ENCODE measurements at regions not wholly inside any gene's neighbourhood (a gene's known extent, or its start where the extent isn't known, plus 50 kb on each side); places are given as distances from the start of the nearest gene placed in this dataset.

GRCh38 chr16:64541621-64542020, 580.2 kb downstream of the CDH11 start:
- TF ChIP-seq POLR2AphosphoS5 (IDR thresholded peaks at IDR 0.05) (no peak), CTCF (IDR thresholded peaks at IDR 0.05) (no peak), POLR2A (IDR thresholded peaks at IDR 0.05) (no peak), EP300 (IDR thresholded peaks at IDR 0.05; ENCODE audit: low read depth) (no peak)
- DNase-seq, result no peak
- Histone ChIP-seq H3K27me3 (no peaks in the 10 kb centered on the region), H3K4me3 (no peak overlapping the region), H3K36me3 (no peaks in the 10 kb centered on the region), H3K27ac (no peak overlapping the region), H3K9me3 (no peaks in the 10 kb centered on the region), H3K4me1 (no peaks in the 10 kb centered on the region)
- in situ Hi-C loops (cut with MboI; ENCODE audit: low pct_ligation_motif_present in 1 of 4, low pct_unique_long_range_greater_than_20kb in 1 of 4, low sequenced_read_pairs in 3 of 4) (no loop called here), intact Hi-C loops (cut with DNase I; ENCODE audit: low total_unique reads) (no loop called here)
- 67% methylated on average over 2 of the region's 2 CpGs; no CpG with 5 or more reads in 1 of the 2 donors for WGBS, 2 donors (ENCODE audit: low coverage in 1 of 2)

GRCh38 chr16:64540434-64540833, 581.4 kb downstream of the CDH11 start:
- WGBS, 2 donors (ENCODE audit: low coverage in 1 of 2), result 54 to 57% methylated on average over 3 of the region's 3 CpGs
- Histone ChIP-seq H3K27me3 (no peaks in the 10 kb centered on the region), H3K4me1 (no peaks in the 10 kb centered on the region), H3K27ac (no peak overlapping the region), H3K9me3 (no peaks in the 10 kb centered on the region), H3K36me3 (no peaks in the 10 kb centered on the region), H3K4me3 (no peak overlapping the region)
- intact Hi-C loops (cut with DNase I; ENCODE audit: low total_unique reads) (no loop called here), in situ Hi-C loops (cut with MboI; ENCODE audit: low pct_ligation_motif_present in 1 of 4, low pct_unique_long_range_greater_than_20kb in 1 of 4, low sequenced_read_pairs in 3 of 4) (no loop called here)
- DNase-seq, result no peak
- TF ChIP-seq POLR2A (IDR thresholded peaks at IDR 0.05) (no peak), EP300 (IDR thresholded peaks at IDR 0.05; ENCODE audit: low read depth) (no peak), POLR2AphosphoS5 (IDR thresholded peaks at IDR 0.05) (no peak), CTCF (IDR thresholded peaks at IDR 0.05) (no peak)

GRCh38 chr16:64539811-64540371, 582.0 kb downstream of the CDH11 start:
- no peak for DNase-seq
- 84% methylated on average over 4 of the region's 4 CpGs; no CpG with 5 or more reads in 1 of the 2 donors for WGBS, 2 donors (ENCODE audit: low coverage in 1 of 2)
- Histone ChIP-seq H3K27me3 (no peaks in the 10 kb centered on the region), H3K4me3 (no peak overlapping the region), H3K27ac (no peak overlapping the region), H3K4me1 (no peaks in the 10 kb centered on the region), H3K9me3 (no peaks in the 10 kb centered on the region), H3K36me3 (no peaks in the 10 kb centered on the region)
- intact Hi-C loops (cut with DNase I; ENCODE audit: low total_unique reads), result no loop called here
- in situ Hi-C loops (cut with MboI; ENCODE audit: low pct_ligation_motif_present in 1 of 4, low pct_unique_long_range_greater_than_20kb in 1 of 4, low sequenced_read_pairs in 3 of 4), result no loop called here
- TF ChIP-seq EP300 (IDR thresholded peaks at IDR 0.05; ENCODE audit: low read depth) (no peak), POLR2AphosphoS5 (IDR thresholded peaks at IDR 0.05) (no peak), POLR2A (IDR thresholded peaks at IDR 0.05) (no peak), CTCF (IDR thresholded peaks at IDR 0.05) (no peak)

- no peak for DNase-seq
- Histone ChIP-seq H3K27ac (no peak overlapping the region), H3K9me3 (no peaks in the 10 kb centered on the region), H3K36me3 (no peaks in the 10 kb centered on the region), H3K27me3 (no peaks in the 10 kb centered on the region), H3K4me3 (no peak overlapping the region), H3K4me1 (no peaks in the 10 kb centered on the region)
- intact Hi-C loops (cut with DNase I; ENCODE audit: low total_unique reads), result no loop called here
- 77 to 82% methylated on average over 6 of the region's 6 CpGs for WGBS, 2 donors (ENCODE audit: low coverage in 1 of 2)
- no peak for TF ChIP-seq EP300 (IDR thresholded peaks at IDR 0.05; ENCODE audit: low read depth)
- TF ChIP-seq POLR2AphosphoS5 (IDR thresholded peaks at IDR 0.05), result no peak
- no peak for TF ChIP-seq POLR2A (IDR thresholded peaks at IDR 0.05)
- TF ChIP-seq CTCF (IDR thresholded peaks at IDR 0.05), result no peak
- in situ Hi-C loops (cut with MboI; ENCODE audit: low pct_ligation_motif_present in 1 of 4, low pct_unique_long_range_greater_than_20kb in 1 of 4, low sequenced_read_pairs in 3 of 4), result no loop called here
Measured at GRCh38 chr16:64534180-64534780, 587.6 kb downstream of the CDH11 start.

Measured in transverse colon (tissue), 4 donors.